ENCODE measurements at regions not wholly inside any gene's neighbourhood (a gene's known extent, or its start where the extent isn't known, plus 50 kb on each side); places are given as distances from the start of the nearest gene placed in this dataset.

- DNase-seq (ENCODE audit: low read depth in 2 of 2): no peak
Observed at GRCh38 chr11:64457416-64458010, 98.2 kb upstream of the SLC22A11 start.

GRCh38 chr11:64458997-64459396, 96.7 kb upstream of the SLC22A11 start:
- DNase-seq (ENCODE audit: low read depth in 2 of 2): no peak

GRCh38 chr11:64459609-64460008, 96.1 kb upstream of the SLC22A11 start:
- DNase-seq (ENCODE audit: low read depth in 2 of 2): no peak

- no peak for DNase-seq (ENCODE audit: low read depth in 2 of 2)
Observed at GRCh38 chr11:64461081-64461480, 94.7 kb upstream of the SLC22A11 start.

DNA sequence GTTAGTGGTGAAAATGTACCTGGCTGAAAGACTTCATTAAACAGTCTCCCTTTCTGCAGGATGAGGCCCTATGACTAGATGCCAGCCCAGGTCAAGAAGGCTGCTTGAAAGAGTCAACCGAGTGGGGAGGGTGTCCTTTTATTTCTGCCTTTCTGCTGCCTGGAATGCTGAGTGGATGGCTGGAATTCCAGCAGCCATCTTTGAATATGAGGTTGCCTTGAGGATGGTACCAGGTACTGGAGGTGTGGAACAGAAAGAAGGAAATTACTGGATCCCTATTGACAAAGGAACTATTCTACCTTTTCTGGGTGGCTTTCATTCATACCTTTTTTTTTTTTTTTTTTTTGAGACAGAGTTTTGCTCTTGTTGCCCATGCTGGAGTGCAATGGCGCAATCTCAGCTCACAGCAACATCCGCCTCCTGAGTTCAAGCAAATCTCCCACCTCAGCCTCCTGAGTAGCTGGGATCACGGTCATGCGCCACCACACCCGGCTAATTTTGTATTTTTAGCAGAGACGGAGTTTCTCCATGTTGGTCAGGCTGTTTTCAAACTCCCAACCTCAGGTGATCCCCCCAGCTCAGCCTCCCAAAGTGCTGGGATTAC, 89.5 kb upstream of the SLC22A11 start:
- DNase-seq (ENCODE audit: low read depth in 2 of 2): no peak

- DNase-seq (ENCODE audit: low read depth in 2 of 2): no peak
Observed at GRCh38 chr11:64469288-64469687, 86.5 kb upstream of the SLC22A11 start.

GRCh38 chr11:64472593-64473455, 82.9 kb upstream of the SLC22A11 start:
- DNase-seq (ENCODE audit: low read depth in 2 of 2): no peak

DNA sequence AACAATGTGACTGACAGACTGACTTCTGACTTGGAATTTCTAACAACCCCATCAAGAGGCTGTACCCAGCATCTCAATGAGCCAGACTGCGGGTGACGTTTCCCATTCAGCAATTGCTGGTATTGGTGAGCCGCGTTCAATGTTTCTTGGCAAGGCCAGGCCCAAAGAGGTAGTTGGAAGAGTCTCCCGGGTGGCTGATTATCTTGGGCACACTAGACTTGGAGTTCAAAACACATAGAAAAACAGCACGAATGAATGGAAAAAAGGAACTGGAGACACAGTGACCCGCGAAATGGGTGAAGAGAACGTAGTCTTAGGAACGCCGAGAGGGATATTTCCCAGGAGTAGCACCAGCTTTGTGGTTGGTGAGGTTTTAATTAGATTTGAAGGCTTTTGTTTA, 81.1 kb upstream of the SLC22A11 start:
- DNase-seq (ENCODE audit: low read depth in 2 of 2): no peak

DNA sequence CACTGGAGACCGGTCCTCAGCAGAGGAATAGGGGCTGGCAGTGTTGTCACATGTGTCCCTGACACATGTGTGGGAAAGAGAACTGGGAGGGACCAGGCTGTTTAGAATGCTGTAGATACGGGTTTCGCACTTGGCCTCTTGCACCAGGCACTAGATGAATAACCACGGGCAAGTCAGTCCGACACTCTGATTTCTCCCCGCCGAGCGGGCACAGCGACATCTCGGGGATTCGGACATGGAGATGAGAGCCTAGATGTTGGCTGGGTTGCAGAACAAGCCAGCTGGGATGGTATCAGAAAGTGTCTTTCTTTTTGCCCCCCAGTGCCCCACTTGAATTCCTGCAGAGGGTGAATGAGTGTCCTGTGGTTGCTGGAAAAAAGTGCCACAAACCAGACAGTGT, 80.6 kb upstream of the SLC22A11 start:
- no peak for DNase-seq (ENCODE audit: low read depth in 2 of 2)

DNA sequence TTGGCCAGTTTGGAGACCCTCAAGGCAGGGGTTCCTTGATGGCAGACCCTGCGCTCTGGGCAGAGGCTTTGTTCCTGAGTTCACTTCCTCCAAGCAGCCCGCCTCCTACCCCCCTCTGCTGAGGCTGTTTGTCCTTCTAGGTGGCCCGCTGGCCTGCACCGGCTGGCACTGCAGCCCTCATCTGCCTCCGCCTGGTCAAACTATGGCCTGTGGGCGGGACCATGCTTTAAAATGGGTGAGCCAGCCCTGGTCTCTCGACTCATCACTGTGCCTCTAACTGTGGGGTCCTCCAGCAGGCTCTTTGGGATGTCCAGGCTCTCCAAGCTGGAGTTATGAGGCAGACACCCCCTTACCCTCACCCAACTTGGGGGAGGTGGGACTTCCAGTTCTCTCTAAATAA, 78.9 kb upstream of the SLC22A11 start:
- no peak for DNase-seq (ENCODE audit: low read depth in 2 of 2)

DNA sequence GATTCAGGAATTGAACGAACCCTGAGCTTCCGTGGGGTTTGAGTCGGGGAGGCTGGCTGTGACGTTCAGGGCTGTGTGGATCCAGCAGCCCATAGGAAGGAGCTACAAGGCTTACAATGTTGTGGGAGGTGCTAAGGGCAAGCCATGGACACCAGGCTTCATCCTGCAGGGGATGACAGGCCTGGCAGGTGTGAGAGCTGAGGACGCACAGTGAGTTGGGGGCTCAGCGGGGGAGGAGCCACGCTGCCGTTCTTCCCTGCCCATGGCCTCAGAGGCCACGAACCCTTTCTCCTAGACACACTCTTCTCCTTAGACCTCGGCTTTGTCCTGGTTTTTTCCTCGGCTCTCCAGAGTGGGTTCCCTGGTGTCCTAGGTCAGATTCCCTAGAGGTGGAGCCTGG, 78.1 kb upstream of the SLC22A11 start:
- no peak for DNase-seq (ENCODE audit: low read depth in 2 of 2)

GRCh38 chr11:64482588-64482987, 73.2 kb upstream of the SLC22A11 start:
- DNase-seq (ENCODE audit: low read depth in 2 of 2): no peak

- DNase-seq (ENCODE audit: low read depth in 2 of 2): no peak
Observed at GRCh38 chr11:64484191-64485022, 71.3 kb upstream of the SLC22A11 start.

GRCh38 chr11:64485074-64485473, 70.7 kb upstream of the SLC22A11 start:
- DNase-seq (ENCODE audit: low read depth in 2 of 2): no peak

DNA sequence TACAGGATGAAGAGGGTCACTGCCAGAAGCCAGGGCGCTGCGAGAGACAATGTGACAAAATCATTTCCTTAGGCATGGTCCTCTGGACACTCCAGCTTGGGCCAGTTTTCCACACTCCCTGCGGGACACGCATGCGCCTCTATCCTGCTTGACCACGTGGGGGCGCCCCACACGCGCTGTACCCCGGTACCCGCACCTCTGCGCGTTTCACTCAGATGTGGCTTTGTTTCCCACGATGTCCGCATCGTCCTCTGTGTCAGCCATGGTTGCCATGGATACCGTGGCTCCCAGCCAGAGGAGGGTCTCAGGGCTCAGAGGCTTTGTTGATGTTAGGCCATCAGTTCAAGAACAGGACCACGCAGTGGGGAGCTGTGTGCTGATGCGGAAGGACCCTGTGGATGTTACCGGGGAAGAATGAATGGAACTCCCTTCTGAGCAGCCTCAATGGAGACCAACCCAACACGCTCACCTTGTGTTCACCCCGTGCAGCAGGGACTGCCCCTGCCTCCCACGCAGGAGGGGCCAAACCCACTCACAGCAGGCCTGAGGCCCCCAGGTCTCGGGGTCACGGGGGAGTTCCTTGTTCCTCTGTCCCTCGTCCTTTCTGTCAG, 65.8 kb upstream of the SLC22A11 start:
- peak in 1 of 2 experiments; percentile 35 for DNase-seq (ENCODE audit: low read depth in 2 of 2)

DNA sequence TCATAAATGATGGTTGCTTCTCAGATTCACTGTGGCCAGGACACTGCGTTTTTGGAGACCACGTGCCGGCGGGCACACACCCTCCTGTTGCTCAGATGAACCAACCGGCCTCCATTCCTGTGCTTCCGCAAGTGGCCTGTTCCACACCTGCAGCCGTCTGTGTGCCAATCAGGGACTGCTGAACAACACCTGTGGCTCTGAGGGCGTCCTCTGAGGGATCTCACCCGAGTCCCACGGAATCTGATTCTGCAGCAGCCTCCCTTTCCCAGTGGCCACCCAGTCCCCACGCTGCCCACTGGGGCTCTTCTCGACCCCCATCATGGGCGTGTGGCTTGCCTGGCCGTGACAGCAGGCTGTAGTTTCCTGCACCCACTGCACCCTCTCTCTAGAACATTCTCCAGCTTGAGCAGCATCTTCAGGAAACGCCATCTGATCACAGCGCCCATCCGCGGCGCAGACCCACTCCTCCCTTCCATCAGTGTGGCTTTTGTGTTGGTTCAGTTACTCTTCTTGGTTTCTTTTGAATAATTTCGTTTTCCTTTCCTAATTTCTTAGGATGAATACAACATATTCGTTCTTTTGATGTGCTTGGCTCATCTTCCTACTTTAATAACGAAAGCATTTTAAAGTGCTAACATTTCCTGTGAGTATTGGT, 65.1 kb upstream of the SLC22A11 start:
- DNase-seq (ENCODE audit: low read depth in 2 of 2): no peak

DNA sequence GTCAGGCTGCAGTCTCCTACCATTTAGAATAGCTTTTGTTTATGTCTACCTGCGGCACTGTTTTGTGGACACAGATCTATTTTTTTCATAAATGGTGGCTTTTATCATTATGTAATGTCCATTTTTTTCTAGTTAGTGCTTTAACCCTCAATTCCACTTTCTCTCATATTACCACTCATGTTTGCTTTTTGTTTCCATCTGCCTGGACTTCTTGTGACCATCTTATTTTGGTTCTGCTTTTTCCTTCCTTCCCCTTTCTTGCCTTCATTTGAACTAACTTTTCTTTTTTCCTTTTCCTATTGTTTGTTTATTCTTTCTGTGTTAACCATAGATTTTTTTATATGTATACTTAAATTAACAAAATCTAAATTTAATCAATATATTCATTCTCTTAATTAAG, 63.2 kb upstream of the SLC22A11 start:
- no peak for DNase-seq (ENCODE audit: low read depth in 2 of 2)

DNA sequence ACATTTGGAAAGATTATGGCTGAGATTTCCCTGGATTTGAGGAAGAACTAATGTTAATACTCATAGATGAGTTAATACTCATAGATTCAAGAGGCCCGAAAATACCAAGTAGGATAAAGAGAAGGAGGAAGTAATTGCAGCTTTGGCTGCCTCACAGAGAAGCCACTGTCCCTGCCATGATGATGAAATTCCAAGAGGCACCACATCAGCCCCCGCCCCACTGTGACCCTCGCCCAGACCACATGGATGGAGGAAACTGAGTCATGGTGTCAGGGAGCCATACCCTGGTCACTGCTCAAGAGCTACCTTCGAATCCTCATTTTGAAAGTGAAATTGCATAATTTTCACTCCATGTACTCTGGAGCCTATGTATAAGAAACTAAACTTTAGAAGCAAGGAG, 57.6 kb upstream of the SLC22A11 start:
- no peak for DNase-seq (ENCODE audit: low read depth in 2 of 2)

- no peak for DNase-seq (ENCODE audit: low read depth in 2 of 2)
Observed at GRCh38 chr11:64499261-64500004, 56.3 kb upstream of the SLC22A11 start.

All from stimulated activated CD4-positive, alpha-beta T cell treated with anti-CD3 and anti-CD28 coated beads, Interleukin-12 subunit alpha, Interleukin-12 subunit beta, amount 100 ng/mL, for 24 hours (primary cell).